Activated gamma-delta T cell (primary cell): ENCODE measurements at regions not wholly inside any gene's neighbourhood (a gene's known extent, or its start where the extent isn't known, plus 50 kb on each side); places are given as distances from the start of the nearest gene placed in this dataset.

ENCODE experiments used
- DNase-seq: peaks from one replicate; lab custom pipeline; 2025; lab: John Stamatoyannopoulos, UW

- DNase-seq, result no peak
Measured at GRCh38 chr17:77905766-77906165, 52.7 kb upstream of the TNRC6C start.

- no peak for DNase-seq
Measured at GRCh38 chr17:77906377-77906871, 52.1 kb upstream of the TNRC6C start.

GRCh38 chr17:77907497-77908461, 50.7 kb upstream of the TNRC6C start:
- DNase-seq, result no peak

GRCh38 chr17:77908501-77908900, 50.0 kb upstream of the TNRC6C start:
- no peak for DNase-seq
